Hematopoietic multipotent progenitor cell (in vitro differentiated cells): ENCODE measurements at regions not wholly inside any gene's neighbourhood (a gene's known extent, or its start where the extent isn't known, plus 50 kb on each side); places are given as distances from the start of the nearest gene placed in this dataset.

ENCODE experiments used
- DNase-seq, 3 donors: peaks; one replicate each; pipeline ENCODE4 v3.0.0-alpha.2; 2011 to 2015; ENCODE audit warnings: low read depth in 2 of 3, low spot score in 2 of 3

- no peak for DNase-seq
Measured at GRCh38 chr15:98025237-98025636, 64.7 kb downstream of the ARRDC4 start.

- DNase-seq = no peak
Measured at GRCh38 chr15:98034731-98035130, 74.2 kb downstream of the ARRDC4 start.

GRCh38 chr15:98035134-98035533, 74.6 kb downstream of the ARRDC4 start:
- no peak for DNase-seq

GRCh38 chr15:98035577-98036010, 75.1 kb downstream of the ARRDC4 start:
- no peak for DNase-seq

GRCh38 chr15:98039596-98039995, 79.1 kb downstream of the ARRDC4 start:
- no peak for DNase-seq

GRCh38 chr15:98040146-98040545, 79.6 kb downstream of the ARRDC4 start:
- DNase-seq = no peak

- no peak for DNase-seq
Measured at GRCh38 chr15:98043160-98044014, 82.9 kb downstream of the ARRDC4 start.

GRCh38 chr15:98051734-98052133, 91.2 kb downstream of the ARRDC4 start:
- no peak for DNase-seq

GRCh38 chr15:98057453-98057852, 97.0 kb downstream of the ARRDC4 start:
- DNase-seq = no peak

GRCh38 chr15:98062869-98063268, 102.4 kb downstream of the ARRDC4 start:
- peak in 1 of 3 donors; percentile 16 for DNase-seq

GRCh38 chr15:98063315-98063714, 102.8 kb downstream of the ARRDC4 start:
- DNase-seq = no peak

GRCh38 chr15:98063871-98064270, 103.4 kb downstream of the ARRDC4 start:
- no peak for DNase-seq

GRCh38 chr15:98067339-98067738, 106.8 kb downstream of the ARRDC4 start:
- DNase-seq = peak in 1 of 3 donors; percentile 54

- DNase-seq = no peak
Measured at GRCh38 chr15:98069256-98069655, 108.8 kb downstream of the ARRDC4 start.

GRCh38 chr15:98070137-98070536, 109.6 kb downstream of the ARRDC4 start:
- DNase-seq = no peak

GRCh38 chr15:98071786-98072185, 111.3 kb downstream of the ARRDC4 start:
- no peak for DNase-seq

GRCh38 chr15:98075441-98075840, 114.9 kb downstream of the ARRDC4 start:
- DNase-seq = no peak

- DNase-seq = peak in 2 of 3 donors; percentile 58 to 74
Measured at GRCh38 chr15:98076021-98076816, 115.7 kb downstream of the ARRDC4 start.

GRCh38 chr15:98077186-98077585, 116.7 kb downstream of the ARRDC4 start:
- DNase-seq = no peak

GRCh38 chr15:98080791-98081190, 120.3 kb downstream of the ARRDC4 start:
- DNase-seq = no peak

- no peak for DNase-seq
Measured at GRCh38 chr15:98083203-98083910, 122.9 kb downstream of the ARRDC4 start.
